ENCODE measurements at regions not wholly inside any gene's neighbourhood (a gene's known extent, or its start where the extent isn't known, plus 50 kb on each side); places are given as distances from the start of the nearest gene placed in this dataset.

DNA sequence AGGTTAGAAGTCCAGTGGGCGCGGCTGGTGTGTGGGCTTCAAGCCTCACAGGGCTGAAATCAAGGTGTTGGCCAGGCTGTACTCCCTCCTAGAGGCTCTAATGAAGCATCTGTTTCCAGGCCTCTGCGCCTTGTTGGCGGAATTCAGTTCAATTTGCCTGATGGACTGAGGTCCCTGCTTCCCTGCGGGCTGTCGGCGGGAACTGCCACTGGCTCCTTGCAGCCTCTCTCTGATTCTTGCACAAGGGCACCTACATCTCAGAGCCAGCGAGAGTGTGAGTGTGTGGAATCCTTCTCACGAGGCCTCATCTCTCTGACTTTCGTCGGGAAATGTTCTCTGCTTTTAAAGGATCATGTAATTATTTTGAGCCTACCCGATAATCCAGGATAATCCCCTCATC, 128.6 kb downstream of the DLEU7 start:
- H3K27me3 ChIP-seq (ENCODE audit: insufficient read depth, low read length): no peaks in the 10 kb centered on the region
- H3K4me1 ChIP-seq (ENCODE audit: insufficient read depth, low read length): peaks cover 48% of the 10 kb centered on the region
- H3K4me3 ChIP-seq (ENCODE audit: low read length): no peak overlapping the region
- H3K9me3 ChIP-seq (ENCODE audit: low read depth, low read length): no peaks in the 10 kb centered on the region

DNA sequence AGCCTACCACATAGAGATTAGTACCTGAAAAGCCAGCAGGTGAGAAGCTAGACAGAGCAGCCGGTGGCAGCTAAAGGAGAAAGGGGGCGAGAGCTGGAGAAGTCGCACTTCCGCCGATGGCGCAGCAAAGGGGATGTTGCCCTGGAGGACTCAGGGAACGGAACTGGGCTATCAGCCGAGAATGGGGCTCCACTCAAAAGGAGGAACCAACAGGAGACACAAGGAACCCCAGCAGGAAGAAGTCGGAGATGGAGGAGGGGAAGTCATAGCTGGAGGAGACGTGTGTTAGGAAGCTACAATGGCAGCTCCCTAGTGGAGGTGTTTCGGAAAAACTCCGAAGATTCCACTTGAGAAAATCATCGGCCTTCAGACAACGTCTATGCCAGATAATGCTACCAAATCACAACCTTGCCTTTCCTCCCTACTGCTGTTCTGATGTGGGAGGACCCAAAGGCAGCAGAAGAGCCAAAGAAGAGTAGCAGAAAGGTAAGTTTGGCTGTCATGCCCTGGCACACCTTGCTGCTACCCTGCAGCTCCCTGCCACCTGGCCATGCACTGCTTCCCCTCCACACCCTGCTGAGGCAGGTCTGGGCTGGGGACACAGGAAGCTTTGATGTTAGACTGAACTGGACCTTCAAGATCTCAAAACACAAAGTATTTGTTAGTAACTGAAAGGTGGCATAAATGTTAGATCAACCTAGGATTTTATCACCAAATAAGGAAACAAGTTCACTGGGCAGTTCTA, 127.9 kb downstream of the DLEU7 start:
- H3K4me1 ChIP-seq (ENCODE audit: insufficient read depth, low read length): peaks cover 48% of the 10 kb centered on the region
- H3K9me3 ChIP-seq (ENCODE audit: low read depth, low read length): no peaks in the 10 kb centered on the region
- H3K27me3 ChIP-seq (ENCODE audit: insufficient read depth, low read length): no peaks in the 10 kb centered on the region
- no peak overlapping the region for H3K4me3 ChIP-seq (ENCODE audit: low read length)

DNA sequence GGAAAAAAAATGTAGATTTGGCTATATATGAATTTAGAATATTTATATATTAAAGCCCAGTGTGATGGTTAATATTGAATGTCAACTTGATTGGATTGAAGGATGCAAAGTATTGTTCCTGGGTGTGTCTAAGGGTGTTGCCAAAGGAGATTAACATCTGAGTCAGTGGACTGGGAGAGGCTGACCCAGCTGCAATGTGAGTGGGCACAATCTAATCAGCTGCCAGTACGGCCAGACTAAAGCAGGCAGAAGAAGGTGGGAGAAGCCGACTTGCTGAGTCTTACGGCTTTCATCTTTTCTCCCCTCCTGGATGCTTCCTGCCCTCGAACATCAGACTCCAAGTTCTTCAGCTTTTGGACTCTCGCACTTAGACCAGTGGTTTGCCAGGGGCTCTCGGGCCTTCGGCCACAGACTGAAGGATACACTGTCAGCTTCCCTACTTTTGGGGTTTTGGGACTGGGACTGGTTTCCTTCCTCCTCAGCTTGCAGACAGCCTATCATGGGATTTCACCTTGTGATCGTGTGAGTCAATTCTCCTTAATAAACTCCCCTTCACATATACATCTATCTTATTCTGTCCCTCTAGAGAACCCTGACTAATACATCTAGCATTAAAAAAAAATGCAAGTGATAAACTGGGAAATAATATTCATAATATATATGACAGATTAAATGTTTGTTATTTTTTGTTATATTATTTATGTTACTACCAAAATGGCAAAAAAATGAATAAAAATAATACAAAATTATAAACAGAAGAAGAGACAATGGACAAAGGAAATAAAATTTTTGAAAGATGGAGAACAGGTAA, 122.4 kb downstream of the DLEU7 start:
- Histone ChIP-seq H3K9me3 (ENCODE audit: low read depth, low read length) (no peaks in the 10 kb centered on the region), H3K27me3 (ENCODE audit: insufficient read depth, low read length) (no peaks in the 10 kb centered on the region), H3K4me3 (ENCODE audit: low read length) (no peak overlapping the region), H3K4me1 (ENCODE audit: insufficient read depth, low read length) (peaks cover 21% of the 10 kb centered on the region)

DNA sequence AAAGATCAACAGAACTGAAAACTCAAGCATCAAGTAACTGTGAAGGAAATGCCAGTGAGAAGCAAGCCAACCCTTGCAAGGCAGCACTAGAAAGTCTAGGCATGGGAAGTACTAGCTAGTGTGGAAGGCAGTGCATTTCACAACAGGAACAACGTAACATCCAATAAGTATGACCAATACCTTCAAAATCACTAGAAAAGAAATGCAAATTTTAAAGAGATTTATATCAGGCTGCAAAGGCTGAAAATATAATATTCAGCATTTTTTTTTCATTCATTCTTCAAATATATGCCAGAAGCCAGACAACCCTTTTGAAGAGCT, 121.9 kb downstream of the DLEU7 start:
- Histone ChIP-seq H3K4me1 (ENCODE audit: insufficient read depth, low read length) (peaks cover 17% of the 10 kb centered on the region), H3K27me3 (ENCODE audit: insufficient read depth, low read length) (no peaks in the 10 kb centered on the region), H3K4me3 (ENCODE audit: low read length) (no peak overlapping the region), H3K9me3 (ENCODE audit: low read depth, low read length) (no peaks in the 10 kb centered on the region)

DNA sequence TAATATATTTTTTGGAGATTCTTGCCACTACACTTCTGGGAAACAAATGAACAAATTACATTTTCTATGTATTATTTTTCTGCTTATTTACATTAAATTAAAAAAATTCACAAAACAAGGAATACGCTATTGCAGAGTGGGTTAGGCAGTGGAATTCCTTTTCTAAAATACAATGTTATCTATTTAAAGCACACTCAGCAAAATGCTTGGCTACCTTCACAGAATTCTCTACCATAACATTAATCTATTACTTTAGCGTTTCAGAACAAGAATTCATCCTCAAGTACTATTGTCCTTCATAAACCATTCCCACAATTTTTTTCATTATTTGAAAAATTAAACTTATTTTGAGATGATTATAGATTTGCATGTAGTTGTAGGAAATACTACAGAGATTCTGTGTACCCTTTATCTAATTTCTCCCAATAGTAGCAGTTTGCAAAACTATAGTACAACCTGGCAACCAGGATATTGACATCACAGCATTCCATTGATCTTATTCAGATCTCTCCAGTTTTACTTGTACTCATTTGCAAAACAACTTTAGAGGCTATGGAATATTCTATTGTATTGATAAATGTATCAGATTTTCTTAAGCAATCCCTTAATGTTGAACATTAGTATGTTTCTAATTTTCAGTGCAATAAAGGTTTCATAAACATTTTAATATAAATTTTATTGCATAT, 120.9 kb downstream of the DLEU7 start:
- H3K4me3 ChIP-seq (ENCODE audit: low read length): no peak overlapping the region
- H3K4me1 ChIP-seq (ENCODE audit: insufficient read depth, low read length): peaks cover 14% of the 10 kb centered on the region
- no peaks in the 10 kb centered on the region for H3K27me3 ChIP-seq (ENCODE audit: insufficient read depth, low read length)
- no peaks in the 10 kb centered on the region for H3K9me3 ChIP-seq (ENCODE audit: low read depth, low read length)

DNA sequence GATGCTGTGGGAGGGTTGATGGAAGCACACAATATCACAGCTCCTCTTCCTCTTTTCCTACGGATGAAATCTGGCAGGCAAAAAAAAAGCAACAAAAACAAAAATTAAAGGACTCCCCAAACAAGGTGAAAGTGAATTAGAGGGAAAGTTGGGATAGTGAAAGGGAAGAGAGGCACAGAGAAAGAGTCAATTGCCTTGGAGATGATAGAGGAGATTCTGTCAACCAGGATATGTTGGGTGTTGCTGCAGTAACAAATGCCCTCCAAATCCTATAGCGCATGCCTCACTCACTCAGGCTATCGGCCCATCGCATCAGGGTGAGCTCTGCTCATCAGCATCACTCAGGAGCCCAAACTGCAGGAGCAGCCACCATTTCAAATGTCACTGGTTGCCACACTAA, 119.1 kb downstream of the DLEU7 start:
- Histone ChIP-seq H3K9me3 (ENCODE audit: low read depth, low read length) (no peaks in the 10 kb centered on the region), H3K27me3 (ENCODE audit: insufficient read depth, low read length) (no peaks in the 10 kb centered on the region), H3K4me1 (ENCODE audit: insufficient read depth, low read length) (peaks cover 14% of the 10 kb centered on the region), H3K4me3 (ENCODE audit: low read length) (no peak overlapping the region)

DNA sequence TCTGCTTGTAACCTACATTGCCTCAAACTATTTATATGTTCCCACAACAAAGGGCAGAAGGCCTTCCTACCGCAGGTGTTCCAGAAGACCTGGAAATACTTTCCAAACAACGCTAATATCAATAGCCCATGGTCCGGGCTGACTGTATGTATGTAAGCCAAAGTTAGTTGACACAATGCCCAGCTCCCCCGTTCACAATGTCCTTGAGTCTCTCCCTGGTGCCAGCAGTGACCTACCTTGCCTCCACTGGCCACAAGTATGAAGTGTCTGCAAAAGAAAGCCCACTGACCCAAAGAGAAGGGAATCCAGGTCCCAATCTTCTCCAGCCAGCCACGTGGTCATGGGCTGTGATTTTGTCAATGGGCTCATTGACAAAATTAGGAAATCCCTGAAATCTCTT, 118.6 kb downstream of the DLEU7 start:
- H3K9me3 ChIP-seq (ENCODE audit: low read depth, low read length): no peaks in the 10 kb centered on the region
- H3K27me3 ChIP-seq (ENCODE audit: insufficient read depth, low read length): no peaks in the 10 kb centered on the region
- peaks cover 14% of the 10 kb centered on the region for H3K4me1 ChIP-seq (ENCODE audit: insufficient read depth, low read length)
- no peak overlapping the region for H3K4me3 ChIP-seq (ENCODE audit: low read length)

DNA sequence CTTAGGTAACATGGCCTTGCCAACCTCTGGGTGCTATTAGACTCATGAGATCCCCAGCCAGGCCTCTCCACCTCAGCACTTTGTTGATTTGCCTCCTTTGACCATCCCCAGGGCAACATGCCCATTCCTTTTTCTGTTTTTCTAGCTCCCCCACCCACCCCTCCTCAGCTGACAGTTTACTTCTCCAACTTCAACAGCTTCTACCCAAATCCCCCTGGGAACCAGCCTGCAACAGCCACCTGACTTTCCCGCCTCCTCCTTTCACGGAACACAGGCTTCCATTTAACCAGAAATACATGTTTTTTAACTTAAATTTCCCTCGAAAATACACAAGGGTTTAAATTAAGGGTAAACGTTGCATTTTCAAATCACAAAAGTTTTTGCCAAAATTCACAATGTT, 117.3 kb downstream of the DLEU7 start:
- H3K9me3 ChIP-seq (ENCODE audit: low read depth, low read length): no peaks in the 10 kb centered on the region
- no peaks in the 10 kb centered on the region for H3K27me3 ChIP-seq (ENCODE audit: insufficient read depth, low read length)
- H3K4me3 ChIP-seq (ENCODE audit: low read length): no peak overlapping the region

DNA sequence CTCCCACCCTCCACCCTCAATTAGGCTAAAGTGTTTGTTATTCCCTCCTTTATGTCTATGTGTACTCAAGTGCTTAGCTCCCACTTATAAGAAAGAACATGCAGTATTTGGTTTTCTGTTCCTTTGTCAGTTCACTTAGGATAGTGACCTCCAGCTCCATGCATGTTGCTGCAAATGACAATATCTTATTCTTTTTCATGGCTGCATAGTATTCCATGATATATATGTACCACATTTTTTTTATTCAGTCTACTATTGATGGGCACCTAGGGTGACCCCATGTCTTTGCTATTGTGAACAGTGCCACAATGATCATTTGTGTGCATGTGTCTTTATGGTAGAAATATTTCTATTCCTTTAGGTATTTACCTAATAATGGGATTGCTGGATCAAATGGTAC, 114.3 kb downstream of the DLEU7 start:
- Histone ChIP-seq H3K4me3 (ENCODE audit: low read length) (no peak overlapping the region), H3K9me3 (ENCODE audit: low read depth, low read length) (no peaks in the 10 kb centered on the region), H3K4me1 (ENCODE audit: insufficient read depth, low read length) (no peaks in the 10 kb centered on the region), H3K27me3 (ENCODE audit: insufficient read depth, low read length) (no peaks in the 10 kb centered on the region)

More for the DNA sequence above, 117.3 kb downstream of the DLEU7 start:
- H3K4me1 ChIP-seq (ENCODE audit: insufficient read depth, low read length): peaks cover 10% of the 10 kb centered on the region

DNA sequence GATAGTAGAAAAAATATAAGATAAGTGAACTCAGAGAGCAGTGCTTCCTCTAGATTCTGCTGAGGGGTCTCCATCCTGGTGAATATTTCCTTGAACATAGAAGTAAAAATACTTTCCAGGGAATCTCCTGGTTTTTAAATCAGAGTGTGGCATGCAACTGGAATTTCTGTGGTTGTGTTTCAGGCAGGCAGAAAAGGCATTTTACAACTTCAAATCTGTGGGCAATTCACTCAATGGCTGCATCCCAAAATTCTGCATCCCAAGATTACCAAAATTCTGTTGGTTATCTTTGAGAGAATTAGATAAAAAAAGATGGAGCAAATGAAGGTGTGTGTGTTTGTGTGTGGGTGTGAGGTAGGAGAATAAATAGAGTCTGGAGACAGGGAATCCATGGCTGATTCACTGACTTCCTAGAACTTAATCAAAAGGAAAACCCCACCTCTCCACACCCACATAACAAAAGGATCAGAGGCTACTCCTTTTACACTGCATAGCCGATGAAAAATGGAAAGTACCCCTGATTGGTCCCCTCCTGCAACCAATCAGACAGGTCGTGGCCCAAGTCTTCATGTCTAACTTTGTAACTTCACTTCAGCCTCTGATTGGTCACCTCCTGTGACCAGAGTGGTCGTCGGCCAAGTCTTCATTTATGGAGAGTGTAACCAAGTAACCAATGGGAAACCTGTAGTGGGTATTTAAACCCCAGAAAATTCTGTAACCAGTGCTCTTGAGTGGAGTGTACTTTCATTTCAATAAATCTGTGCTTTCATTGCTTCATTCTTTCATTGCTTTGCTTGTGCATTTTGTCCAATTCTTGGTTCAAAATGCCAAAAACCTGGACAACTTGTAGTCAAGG, 112.8 kb downstream of the DLEU7 start:
- Histone ChIP-seq H3K9me3 (ENCODE audit: low read depth, low read length) (no peaks in the 10 kb centered on the region), H3K4me1 (ENCODE audit: insufficient read depth, low read length) (no peaks in the 10 kb centered on the region), H3K4me3 (ENCODE audit: low read length) (no peak overlapping the region), H3K27me3 (ENCODE audit: insufficient read depth, low read length) (no peaks in the 10 kb centered on the region)

DNA sequence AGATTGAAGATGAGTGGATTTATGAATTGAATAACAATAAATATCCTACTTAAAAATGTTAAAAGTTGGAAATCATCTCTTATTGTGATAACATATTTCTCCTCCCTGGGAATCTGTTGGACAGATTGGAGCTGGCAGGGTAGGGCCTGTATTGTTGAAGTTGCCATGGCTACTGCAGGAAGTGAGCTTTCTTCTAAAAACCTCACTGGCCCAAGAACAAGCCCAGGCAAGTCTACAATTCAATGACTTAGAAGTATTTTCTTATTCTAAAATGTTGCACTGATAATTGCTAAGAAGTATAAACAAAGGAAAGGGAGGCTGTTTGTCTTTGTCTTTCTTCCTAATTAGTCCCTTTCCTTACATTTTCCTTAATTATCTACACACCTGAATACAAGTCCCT, 112.1 kb downstream of the DLEU7 start:
- Histone ChIP-seq H3K4me3 (ENCODE audit: low read length) (no peak overlapping the region), H3K4me1 (ENCODE audit: insufficient read depth, low read length) (no peaks in the 10 kb centered on the region), H3K27me3 (ENCODE audit: insufficient read depth, low read length) (no peaks in the 10 kb centered on the region), H3K9me3 (ENCODE audit: low read depth, low read length) (no peaks in the 10 kb centered on the region)

DNA sequence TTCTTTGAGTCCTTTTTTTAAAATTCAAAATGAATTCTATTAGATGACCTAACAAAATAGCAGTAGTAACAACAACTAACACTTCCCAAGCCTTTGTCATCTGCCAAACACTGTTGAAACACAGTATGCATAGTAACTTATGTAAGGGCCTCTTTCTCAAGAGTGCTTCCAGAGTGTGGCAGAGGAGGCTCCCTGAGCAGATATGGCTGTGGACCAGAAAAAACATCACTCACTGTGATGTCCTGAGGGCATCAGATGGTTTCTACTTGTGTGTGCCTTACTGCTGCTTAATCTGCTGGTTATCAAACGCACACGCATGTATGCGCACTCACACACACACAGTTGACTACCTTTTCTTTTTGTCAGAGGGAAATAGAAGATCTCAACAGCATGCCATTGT, 110.8 kb downstream of the DLEU7 start:
- Histone ChIP-seq H3K27me3 (ENCODE audit: insufficient read depth, low read length) (no peaks in the 10 kb centered on the region), H3K4me1 (ENCODE audit: insufficient read depth, low read length) (no peaks in the 10 kb centered on the region), H3K9me3 (ENCODE audit: low read depth, low read length) (no peaks in the 10 kb centered on the region), H3K4me3 (ENCODE audit: low read length) (no peak overlapping the region)

DNA sequence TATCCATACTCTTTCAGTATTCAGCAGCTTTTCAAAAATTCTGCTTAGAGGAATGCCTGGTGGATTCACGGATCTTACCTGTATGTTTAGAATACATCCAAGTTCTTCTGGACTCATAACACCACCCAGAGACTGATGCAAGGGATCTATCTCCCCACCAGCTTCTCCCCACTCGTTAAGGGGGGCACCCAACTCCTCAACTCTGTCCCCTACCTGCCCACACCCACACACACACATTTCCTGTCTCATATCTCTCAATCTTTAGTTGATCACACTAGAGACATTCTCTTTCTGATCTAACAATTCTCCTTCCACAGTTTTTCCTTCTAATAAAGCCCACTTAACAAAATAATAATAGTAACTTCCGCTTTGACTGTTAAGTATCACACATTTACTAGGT, 110.1 kb downstream of the DLEU7 start:
- Histone ChIP-seq H3K4me3 (ENCODE audit: low read length) (no peak overlapping the region), H3K27me3 (ENCODE audit: insufficient read depth, low read length) (no peaks in the 10 kb centered on the region), H3K9me3 (ENCODE audit: low read depth, low read length) (no peaks in the 10 kb centered on the region), H3K4me1 (ENCODE audit: insufficient read depth, low read length) (no peaks in the 10 kb centered on the region)

DNA sequence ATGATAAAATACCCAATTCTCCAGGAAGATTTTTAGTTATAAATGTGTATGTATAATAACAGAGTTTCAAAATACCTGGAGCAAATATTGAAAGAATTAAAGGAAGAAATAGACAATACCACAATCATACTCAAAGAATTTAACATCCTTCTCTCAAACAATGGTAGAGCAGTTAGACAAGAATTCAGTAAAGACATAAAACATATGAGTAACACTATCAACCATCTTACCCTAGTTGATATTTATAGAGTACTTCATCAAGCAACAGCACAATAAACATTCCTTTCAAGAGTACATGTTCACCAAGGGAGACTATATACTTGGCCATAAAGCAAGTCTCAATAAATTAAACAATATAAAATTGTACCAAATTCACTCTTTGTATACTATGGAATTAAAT, 108.4 kb downstream of the DLEU7 start:
- Histone ChIP-seq H3K4me3 (ENCODE audit: low read length) (no peak overlapping the region), H3K9me3 (ENCODE audit: low read depth, low read length) (no peaks in the 10 kb centered on the region)

More for the DNA sequence above, 108.4 kb downstream of the DLEU7 start:
- no peaks in the 10 kb centered on the region for H3K27me3 ChIP-seq (ENCODE audit: insufficient read depth, low read length)
- no peaks in the 10 kb centered on the region for H3K4me1 ChIP-seq (ENCODE audit: insufficient read depth, low read length)

All from mononuclear cell (primary cell).